GM19351 (cell line): ENCODE measurements at regions not wholly inside any gene's neighbourhood (a gene's known extent, or its start where the extent isn't known, plus 50 kb on each side); places are given as distances from the start of the nearest gene placed in this dataset.
"Not testable (repeated sequence)": the region's sequence is repeated elsewhere in the genome, so short reads cannot be mapped to it uniquely, and the experiment has no call there.

Experiments
- ATAC-seq: cut with Tn5 transposase; IDR thresholded peaks from one replicate; pipeline ENCODE4 v1.9.1; 2021; ENCODE audit warnings: mild to moderate bottlenecking, moderate library complexity; ENCODE audit not compliant: unreplicated experiment

- no peak for ATAC-seq
These were observed 211.9 kb upstream of the IRX4 start for GRCh38 chr5:2094616-2094995.

- no peak for ATAC-seq
These were observed 211.3 kb upstream of the IRX4 start for GRCh38 chr5:2093859-2094615.

- ATAC-seq = no peak
These were observed 209.2 kb upstream of the IRX4 start for GRCh38 chr5:2091921-2092320.

GRCh38 chr5:2087980-2088379, 205.3 kb upstream of the IRX4 start:
- ATAC-seq = no peak

- ATAC-seq = no peak
These were observed 192.6 kb upstream of the IRX4 start for GRCh38 chr5:2075365-2075764.

- ATAC-seq = no peak
These were observed 188.8 kb upstream of the IRX4 start for GRCh38 chr5:2071562-2071961.

GRCh38 chr5:2070787-2071186, 188.1 kb upstream of the IRX4 start:
- not testable (repeated sequence) for ATAC-seq

GRCh38 chr5:2068531-2068930, 185.8 kb upstream of the IRX4 start:
- no peak for ATAC-seq

GRCh38 chr5:2066373-2066772, 183.6 kb upstream of the IRX4 start:
- no peak for ATAC-seq

- ATAC-seq = not testable (repeated sequence)
These were observed 180.7 kb upstream of the IRX4 start for GRCh38 chr5:2063380-2063779.

GRCh38 chr5:2052687-2053086, 170.0 kb upstream of the IRX4 start:
- ATAC-seq = no peak

GRCh38 chr5:2049876-2050275, 167.2 kb upstream of the IRX4 start:
- no peak for ATAC-seq

- no peak for ATAC-seq
These were observed 165.9 kb upstream of the IRX4 start for GRCh38 chr5:2048664-2049063.

GRCh38 chr5:2047341-2047927, 164.7 kb upstream of the IRX4 start:
- ATAC-seq = no peak

- no peak for ATAC-seq
These were observed 161.3 kb upstream of the IRX4 start for GRCh38 chr5:2044041-2044440.

GRCh38 chr5:2039180-2039531, 156.4 kb upstream of the IRX4 start:
- no peak for ATAC-seq

GRCh38 chr5:2038321-2039179, 155.8 kb upstream of the IRX4 start:
- peak; percentile 92 for ATAC-seq

- no peak for ATAC-seq
These were observed 154.2 kb upstream of the IRX4 start for GRCh38 chr5:2036885-2037284.

- ATAC-seq = no peak
These were observed 149.7 kb upstream of the IRX4 start for GRCh38 chr5:2032432-2032831.

GRCh38 chr5:2031581-2031980, 148.9 kb upstream of the IRX4 start:
- ATAC-seq = no peak

GRCh38 chr5:2030131-2030530, 147.4 kb upstream of the IRX4 start:
- no peak for ATAC-seq

- no peak for ATAC-seq
These were observed 146.5 kb upstream of the IRX4 start for GRCh38 chr5:2029206-2029605.
